ENCODE measurements at regions not wholly inside any gene's neighbourhood (a gene's known extent, or its start where the extent isn't known, plus 50 kb on each side); places are given as distances from the start of the nearest gene placed in this dataset.

DNA sequence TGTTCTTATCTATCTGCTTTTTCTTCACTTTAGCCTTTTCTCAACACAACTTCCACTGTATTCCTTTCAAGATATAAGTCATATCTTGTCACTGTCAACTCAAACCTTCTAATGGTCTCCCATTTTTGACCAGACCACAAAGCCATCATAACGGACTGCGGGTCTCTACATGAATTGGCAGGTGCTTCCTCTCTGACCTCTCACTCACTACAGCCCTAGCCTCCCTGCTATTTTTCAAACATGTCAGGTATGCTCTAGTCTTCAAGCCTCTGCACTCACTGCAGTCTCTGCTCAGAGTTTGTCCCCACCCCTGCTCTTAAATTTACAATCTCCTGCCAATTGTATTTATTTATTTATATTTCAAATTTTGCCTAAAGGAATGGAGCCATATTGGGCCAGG, 858.1 kb downstream of the TRIB2 start:
- H3K4me1 ChIP-seq (ENCODE audit: low read length) = no peaks in the 10 kb centered on the region

DNA sequence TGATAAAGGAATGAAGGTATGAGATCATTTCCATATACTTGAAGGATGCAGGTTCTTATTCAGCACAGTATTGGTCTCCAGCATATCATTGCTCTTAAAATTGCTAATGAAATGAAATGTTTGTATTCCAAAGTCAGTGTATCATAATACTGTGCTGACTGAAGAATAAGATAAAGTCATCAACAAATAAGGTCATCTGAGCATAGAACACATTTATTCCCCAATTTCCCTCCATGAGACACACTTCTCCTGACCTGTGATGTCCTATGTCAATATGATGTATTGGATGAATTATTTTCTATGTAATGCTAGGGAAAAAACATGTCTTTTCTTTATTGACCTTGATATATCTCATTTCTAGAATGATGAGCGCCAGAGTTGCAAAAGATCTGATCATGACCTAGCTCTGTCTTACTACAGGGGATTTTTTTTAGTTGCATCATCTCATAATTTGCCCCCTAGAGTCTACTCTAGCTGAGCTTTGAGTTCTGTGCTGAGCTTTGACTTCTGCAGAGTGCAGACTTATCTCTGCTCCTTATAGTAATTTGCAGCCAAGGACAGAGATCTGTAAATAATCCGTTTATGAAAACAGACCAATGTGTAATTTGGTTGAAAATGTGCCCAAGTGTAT, 859.8 kb downstream of the TRIB2 start:
- H3K4me3 ChIP-seq (ENCODE audit: low read length) = no peak overlapping the region
- H3K9ac ChIP-seq (ENCODE audit: low read length) = no peak overlapping the region
- TF ChIP-seq, protein P1, sequence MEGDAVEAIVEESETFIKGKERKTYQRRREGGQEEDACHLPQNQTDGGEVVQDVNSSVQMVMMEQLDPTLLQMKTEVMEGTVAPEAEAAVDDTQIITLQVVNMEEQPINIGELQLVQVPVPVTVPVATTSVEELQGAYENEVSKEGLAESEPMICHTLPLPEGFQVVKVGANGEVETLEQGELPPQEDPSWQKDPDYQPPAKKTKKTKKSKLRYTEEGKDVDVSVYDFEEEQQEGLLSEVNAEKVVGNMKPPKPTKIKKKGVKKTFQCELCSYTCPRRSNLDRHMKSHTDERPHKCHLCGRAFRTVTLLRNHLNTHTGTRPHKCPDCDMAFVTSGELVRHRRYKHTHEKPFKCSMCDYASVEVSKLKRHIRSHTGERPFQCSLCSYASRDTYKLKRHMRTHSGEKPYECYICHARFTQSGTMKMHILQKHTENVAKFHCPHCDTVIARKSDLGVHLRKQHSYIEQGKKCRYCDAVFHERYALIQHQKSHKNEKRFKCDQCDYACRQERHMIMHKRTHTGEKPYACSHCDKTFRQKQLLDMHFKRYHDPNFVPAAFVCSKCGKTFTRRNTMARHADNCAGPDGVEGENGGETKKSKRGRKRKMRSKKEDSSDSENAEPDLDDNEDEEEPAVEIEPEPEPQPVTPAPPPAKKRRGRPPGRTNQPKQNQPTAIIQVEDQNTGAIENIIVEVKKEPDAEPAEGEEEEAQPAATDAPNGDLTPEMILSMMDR (IDR thresholded peaks at IDR 0.05; ENCODE audit: low read depth, low read length) = no peak
- TF ChIP-seq EZH2phosphoT487 (IDR thresholded peaks at IDR 0.05; ENCODE audit: low read depth) = no peak
- no peaks in the 10 kb centered on the region for H3K4me1 ChIP-seq (ENCODE audit: low read length)
- H3K27me3 ChIP-seq (ENCODE audit: low read depth, low read length) = no peaks in the 10 kb centered on the region
- H4K20me1 ChIP-seq (ENCODE audit: insufficient read depth, low read length) = no peaks in the 10 kb centered on the region
- H3K9me3 ChIP-seq (ENCODE audit: insufficient read depth, low read length) = no peaks in the 10 kb centered on the region
- no peak overlapping the region for H3K4me2 ChIP-seq (ENCODE audit: low read length)
- H3K36me3 ChIP-seq (replicated peaks; ENCODE audit: low read depth, low read length) = no peaks in the 10 kb centered on the region
- no peak overlapping the region for H2AFZ ChIP-seq (ENCODE audit: low read depth, low read length)
- H3K27ac ChIP-seq (ENCODE audit: low read length) = no peak overlapping the region
- no peaks in the 10 kb centered on the region for H3K79me2 ChIP-seq (ENCODE audit: low read length)

More for the DNA sequence above, 858.1 kb downstream of the TRIB2 start:
- Histone ChIP-seq H3K4me3 (ENCODE audit: low read length) (no peak overlapping the region), H3K27me3 (ENCODE audit: low read depth, low read length) (no peaks in the 10 kb centered on the region), H3K9me3 (ENCODE audit: insufficient read depth, low read length) (no peaks in the 10 kb centered on the region), H3K4me2 (ENCODE audit: low read length) (no peak overlapping the region), H3K9ac (ENCODE audit: low read length) (no peak overlapping the region), H3K79me2 (ENCODE audit: low read length) (no peaks in the 10 kb centered on the region), H3K36me3 (replicated peaks; ENCODE audit: low read depth, low read length) (no peaks in the 10 kb centered on the region), H4K20me1 (ENCODE audit: insufficient read depth, low read length) (no peaks in the 10 kb centered on the region), H2AFZ (ENCODE audit: low read depth, low read length) (no peak overlapping the region), H3K27ac (ENCODE audit: low read length) (no peak overlapping the region)
- TF ChIP-seq EZH2phosphoT487 (IDR thresholded peaks at IDR 0.05; ENCODE audit: low read depth) = no peak
- TF ChIP-seq, protein P1 (IDR thresholded peaks at IDR 0.05; ENCODE audit: low read depth, low read length) = no peak

DNA sequence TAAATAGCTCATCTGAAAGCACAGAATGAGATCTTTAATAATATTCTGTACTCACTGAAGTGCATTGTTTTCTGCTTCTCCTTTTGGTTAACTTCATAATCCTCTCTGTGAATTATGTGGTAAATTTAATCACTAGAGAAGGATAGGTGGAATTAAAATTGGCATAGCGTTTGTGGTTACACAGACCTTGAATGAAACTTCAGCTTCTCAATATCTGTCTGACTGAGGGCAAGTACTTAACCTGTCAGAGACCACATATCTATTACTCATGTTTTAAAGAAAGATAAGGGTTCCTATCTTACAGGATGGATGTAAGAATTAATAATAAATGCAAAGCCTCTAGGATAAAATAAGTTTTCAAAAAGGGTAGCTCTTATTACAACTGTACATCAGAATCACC, 861.8 kb downstream of the TRIB2 start:
- no peaks in the 10 kb centered on the region for H3K27me3 ChIP-seq (ENCODE audit: low read depth, low read length)
- H3K36me3 ChIP-seq (replicated peaks; ENCODE audit: low read depth, low read length) = no peaks in the 10 kb centered on the region
- no peak overlapping the region for H3K27ac ChIP-seq (ENCODE audit: low read length)
- no peak for TF ChIP-seq EZH2phosphoT487 (IDR thresholded peaks at IDR 0.05; ENCODE audit: low read depth)
- TF ChIP-seq, protein P1 (IDR thresholded peaks at IDR 0.05; ENCODE audit: low read depth, low read length) = no peak
- no peak overlapping the region for H2AFZ ChIP-seq (ENCODE audit: low read depth, low read length)
- no peak overlapping the region for H3K4me3 ChIP-seq (ENCODE audit: low read length)
- no peak overlapping the region for H3K9ac ChIP-seq (ENCODE audit: low read length)
- no peaks in the 10 kb centered on the region for H3K9me3 ChIP-seq (ENCODE audit: insufficient read depth, low read length)
- no peaks in the 10 kb centered on the region for H3K79me2 ChIP-seq (ENCODE audit: low read length)
- H3K4me2 ChIP-seq (ENCODE audit: low read length) = no peak overlapping the region
- no peaks in the 10 kb centered on the region for H3K4me1 ChIP-seq (ENCODE audit: low read length)
- no peaks in the 10 kb centered on the region for H4K20me1 ChIP-seq (ENCODE audit: insufficient read depth, low read length)

DNA sequence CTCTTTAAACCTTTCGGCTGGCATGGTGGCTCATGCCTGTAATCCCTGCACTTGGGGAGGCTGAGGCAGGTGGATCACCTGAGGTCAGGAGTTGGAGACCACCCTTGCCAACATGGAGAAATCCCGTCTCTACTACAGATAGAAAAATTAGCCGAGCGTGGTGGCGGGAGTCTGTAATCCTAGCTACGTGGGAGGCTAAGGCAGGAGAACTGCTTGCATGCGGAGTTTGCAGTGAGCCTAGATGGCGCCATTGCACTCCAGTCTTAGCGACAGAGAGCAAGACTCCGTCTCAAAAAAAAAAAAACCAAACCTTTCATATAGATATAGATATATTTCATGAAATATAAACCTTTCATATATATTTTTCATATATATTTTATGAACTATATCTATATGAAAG, 864.7 kb downstream of the TRIB2 start:
- no peaks in the 10 kb centered on the region for H3K4me1 ChIP-seq (ENCODE audit: low read length)
- no peaks in the 10 kb centered on the region for H3K36me3 ChIP-seq (replicated peaks; ENCODE audit: low read depth, low read length)
- H3K4me3 ChIP-seq (ENCODE audit: low read length) = no peak overlapping the region
- H3K79me2 ChIP-seq (ENCODE audit: low read length) = no peaks in the 10 kb centered on the region
- TF ChIP-seq, protein P1 (IDR thresholded peaks at IDR 0.05; ENCODE audit: low read depth, low read length) = no peak
- TF ChIP-seq EZH2phosphoT487 (IDR thresholded peaks at IDR 0.05; ENCODE audit: low read depth) = no peak
- no peak overlapping the region for H3K4me2 ChIP-seq (ENCODE audit: low read length)
- no peak overlapping the region for H3K9ac ChIP-seq (ENCODE audit: low read length)
- H2AFZ ChIP-seq (ENCODE audit: low read depth, low read length) = no peak overlapping the region
- no peak overlapping the region for H3K27ac ChIP-seq (ENCODE audit: low read length)
- H4K20me1 ChIP-seq (ENCODE audit: insufficient read depth, low read length) = no peaks in the 10 kb centered on the region
- H3K27me3 ChIP-seq (ENCODE audit: low read depth, low read length) = no peaks in the 10 kb centered on the region
- H3K9me3 ChIP-seq (ENCODE audit: insufficient read depth, low read length) = no peaks in the 10 kb centered on the region

All from OCI-LY3 (cell line).